ENCODE measurements at regions not wholly inside any gene's neighbourhood (a gene's known extent, or its start where the extent isn't known, plus 50 kb on each side); places are given as distances from the start of the nearest gene placed in this dataset.

- TF ChIP-seq CTCF (conservative IDR thresholded peaks at IDR 0.05; ENCODE audit: low read length) (no peak), EZH2phosphoT487 (IDR thresholded peaks at IDR 0.05; ENCODE audit: borderline replicate concordance, low read depth, low read length) (no peak)
Measured at GRCh38 chr7:17429579-17429978, 131.1 kb downstream of the AHR start.

Measured in OCI-LY7 (cell line).